Pulmonary artery endothelial cell (primary cell): ENCODE measurements at regions not wholly inside any gene's neighbourhood (a gene's known extent, or its start where the extent isn't known, plus 50 kb on each side); places are given as distances from the start of the nearest gene placed in this dataset.

Experiments
- DNase-seq: peaks from one replicate; pipeline ENCODE4 v3.0.0-alpha.2; 2011; ENCODE audit warnings: low read depth, low spot score

DNA sequence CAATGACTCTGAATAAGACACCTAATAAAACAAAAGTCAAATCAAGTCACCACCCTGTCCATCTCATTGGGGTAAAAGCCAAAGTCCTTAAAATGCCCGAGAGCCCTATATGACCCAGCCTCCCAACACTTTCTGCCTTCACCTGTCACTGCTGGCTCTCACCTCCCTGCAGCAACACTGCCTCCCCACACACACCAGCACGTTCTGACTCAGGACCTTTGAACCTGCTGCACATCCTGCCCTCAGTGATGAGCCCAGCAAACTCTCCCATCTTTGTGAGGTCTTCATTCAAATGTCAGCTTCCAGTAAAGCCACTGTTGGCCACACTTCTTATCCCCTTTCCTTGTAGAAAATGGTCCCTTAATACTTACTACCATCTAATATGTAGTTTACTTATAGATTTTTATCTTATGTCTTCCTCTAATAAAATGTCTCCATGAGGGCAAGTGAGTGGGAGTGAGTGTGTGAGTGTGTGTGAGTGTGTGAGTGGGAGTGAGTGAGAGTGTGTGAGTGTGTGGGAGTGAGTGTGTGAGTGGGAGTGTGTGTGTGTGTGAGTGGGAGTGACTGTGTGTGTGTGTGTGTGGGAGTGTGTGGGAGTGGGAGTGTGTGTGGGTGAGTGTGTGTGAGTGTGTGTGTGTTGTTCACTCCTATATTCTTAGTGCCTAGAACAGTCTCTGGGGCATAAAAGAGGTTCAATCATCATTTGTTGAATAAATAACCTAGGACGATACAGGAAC lies 504.7 kb downstream of the EIPR1 start:
- no peak for DNase-seq

DNA sequence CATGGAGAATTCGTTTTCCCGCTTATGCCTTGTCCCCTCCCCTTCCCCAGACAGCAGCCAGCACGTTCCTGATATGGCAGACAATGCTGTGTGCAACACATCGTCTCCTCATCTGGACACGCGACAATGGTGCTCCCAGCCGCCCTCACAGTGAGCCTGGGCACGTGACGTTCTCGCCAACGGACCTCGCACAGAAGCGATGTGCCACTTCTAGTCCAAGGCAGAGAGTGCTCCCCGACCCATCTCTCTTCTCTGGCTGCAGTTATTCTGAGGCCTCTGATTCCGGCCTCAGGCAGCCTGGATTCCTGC lies 505.4 kb downstream of the EIPR1 start:
- no peak for DNase-seq

DNA sequence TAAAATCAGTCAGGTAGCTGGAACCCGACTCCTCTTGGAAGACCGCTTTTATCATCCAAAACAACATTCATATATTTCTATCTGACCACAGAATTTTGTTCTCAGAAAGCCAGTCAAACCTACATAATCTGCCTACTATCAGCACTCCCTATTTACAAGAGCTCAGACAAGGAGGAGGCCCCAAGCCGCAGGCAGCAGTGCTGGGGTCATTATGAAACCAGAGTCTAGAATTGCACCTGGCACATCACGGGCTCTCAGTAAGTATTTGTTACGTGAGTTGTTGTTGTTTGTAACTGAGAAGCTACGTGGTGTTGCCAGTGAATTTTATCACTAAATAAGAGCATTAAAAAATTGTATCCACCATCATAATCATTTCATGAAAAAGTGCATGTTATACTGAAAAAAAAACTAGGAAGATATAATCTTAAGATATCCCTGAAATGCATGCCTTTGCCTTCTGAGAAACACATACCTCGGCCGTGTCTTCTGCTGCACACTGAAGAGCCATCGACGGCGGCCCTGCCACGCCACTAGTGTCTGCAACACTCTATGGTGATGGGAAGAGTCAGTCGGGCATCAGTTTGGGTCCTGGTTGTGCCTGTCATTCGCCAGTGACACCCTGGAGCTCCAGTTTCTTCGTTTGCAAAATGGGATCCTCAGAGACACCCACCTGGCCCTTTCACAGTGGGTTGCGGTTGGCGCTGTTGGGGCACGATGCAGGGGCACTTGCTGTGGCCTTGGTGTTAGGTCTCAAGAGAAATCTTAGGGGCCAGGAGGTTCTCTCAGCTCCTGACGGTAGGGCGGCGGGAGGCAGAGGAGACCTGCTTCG lies 505.9 kb downstream of the EIPR1 start:
- no peak for DNase-seq

DNA sequence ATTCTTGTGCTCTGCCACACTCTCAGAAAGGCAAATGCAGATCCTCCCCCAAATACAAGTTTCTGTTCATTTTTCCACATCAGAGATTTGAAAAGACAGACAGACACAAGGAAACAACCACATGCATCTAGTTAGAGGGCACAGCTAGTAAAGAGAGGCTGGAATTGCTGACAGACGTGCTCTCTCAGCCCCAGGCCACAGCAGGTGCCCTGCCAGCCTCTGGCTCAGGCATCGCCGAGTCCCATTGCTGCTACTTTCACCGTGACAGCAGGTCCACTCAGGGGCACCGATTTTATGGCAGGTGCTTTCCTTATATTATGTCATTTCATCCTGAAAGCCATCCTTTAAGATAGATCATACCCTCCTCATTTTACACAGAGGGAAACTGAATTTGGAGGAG lies 507.5 kb downstream of the EIPR1 start:
- no peak for DNase-seq

DNA sequence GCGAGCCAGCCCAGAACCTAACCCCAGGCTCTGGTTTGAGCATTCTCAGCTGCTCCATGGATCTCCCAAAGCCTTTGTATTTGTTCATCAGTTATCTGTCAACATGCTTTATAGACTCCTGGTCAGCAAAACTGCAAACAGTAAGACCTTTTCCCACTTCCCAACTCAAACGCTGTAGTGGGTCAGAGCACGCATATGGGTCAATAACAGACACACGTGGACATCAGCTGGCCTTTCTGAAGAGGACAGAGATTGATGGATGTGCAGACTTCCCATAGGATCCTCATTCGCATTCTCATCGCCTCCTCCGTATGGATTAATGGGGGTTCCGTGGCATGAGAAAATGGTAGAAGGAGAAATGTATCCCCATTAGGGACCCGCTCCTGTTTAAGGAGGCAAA lies 508.1 kb downstream of the EIPR1 start:
- no peak for DNase-seq

DNA sequence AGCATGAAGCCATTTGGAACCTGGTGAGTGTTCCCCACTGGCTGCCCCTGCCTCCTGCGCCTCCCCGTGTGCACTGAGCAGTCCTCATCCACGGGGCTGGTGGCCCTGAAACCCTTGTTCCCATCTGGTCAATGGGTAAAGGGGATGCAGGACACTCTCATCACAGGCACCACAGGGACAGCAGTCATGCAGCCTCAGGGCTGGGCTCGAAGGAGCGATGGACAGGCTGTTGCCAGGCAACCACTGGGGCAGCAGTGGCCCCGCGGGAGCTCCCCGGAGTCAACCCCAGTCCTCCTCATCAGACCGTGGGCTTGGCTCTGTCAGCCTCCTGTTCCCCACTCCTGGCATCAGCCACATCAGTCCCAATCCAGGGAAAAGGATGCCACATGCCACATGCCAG lies 509.5 kb downstream of the EIPR1 start:
- no peak for DNase-seq

DNA sequence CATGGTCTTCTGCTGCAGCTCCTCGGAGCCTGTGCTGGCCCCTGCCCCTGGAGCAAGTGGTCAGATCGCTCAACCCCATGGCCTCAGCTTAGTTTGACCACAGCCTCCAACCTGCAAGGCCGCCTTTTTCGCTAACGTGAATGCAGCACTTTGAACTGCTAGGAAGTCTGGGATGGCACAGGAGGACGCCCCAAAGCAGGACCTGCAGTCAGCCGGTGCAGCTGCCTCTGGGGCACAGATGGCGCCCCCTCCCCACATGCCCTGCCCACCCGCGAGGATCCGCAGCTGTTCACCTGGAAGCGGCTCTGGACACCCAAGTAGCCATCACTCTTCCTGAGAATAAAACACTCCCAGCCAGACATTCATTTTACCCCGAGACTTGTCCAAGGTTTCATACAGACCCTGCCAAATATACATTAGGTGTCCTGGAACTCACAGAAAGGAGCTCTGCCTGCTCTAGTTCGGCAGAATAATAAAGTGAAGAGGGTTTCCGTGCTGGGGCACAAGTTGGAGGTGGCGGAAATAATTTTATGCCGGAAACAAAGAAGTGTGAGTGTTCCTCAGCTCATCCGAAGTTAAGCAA lies 510.1 kb downstream of the EIPR1 start:
- DNase-seq: no peak

DNA sequence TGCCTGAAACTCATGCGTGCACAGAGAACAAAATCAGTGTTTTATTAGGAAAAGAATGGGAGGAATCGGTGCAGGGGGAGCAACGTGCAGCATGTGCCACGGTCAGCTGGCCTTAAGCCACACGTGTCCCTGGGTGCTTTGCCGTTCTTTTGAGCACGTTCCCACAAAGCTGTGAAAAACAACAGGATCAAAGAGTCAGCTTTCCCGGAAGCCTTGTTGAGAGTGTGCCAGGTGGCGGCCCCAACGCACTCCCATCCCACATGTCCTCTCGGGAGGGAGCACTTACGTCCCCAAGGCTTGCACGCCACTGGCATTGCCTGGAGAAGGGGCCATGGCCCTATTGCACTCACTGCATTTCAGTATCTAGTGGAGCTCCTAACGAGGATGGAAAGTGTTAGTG lies 511.2 kb downstream of the EIPR1 start:
- no peak for DNase-seq

DNA sequence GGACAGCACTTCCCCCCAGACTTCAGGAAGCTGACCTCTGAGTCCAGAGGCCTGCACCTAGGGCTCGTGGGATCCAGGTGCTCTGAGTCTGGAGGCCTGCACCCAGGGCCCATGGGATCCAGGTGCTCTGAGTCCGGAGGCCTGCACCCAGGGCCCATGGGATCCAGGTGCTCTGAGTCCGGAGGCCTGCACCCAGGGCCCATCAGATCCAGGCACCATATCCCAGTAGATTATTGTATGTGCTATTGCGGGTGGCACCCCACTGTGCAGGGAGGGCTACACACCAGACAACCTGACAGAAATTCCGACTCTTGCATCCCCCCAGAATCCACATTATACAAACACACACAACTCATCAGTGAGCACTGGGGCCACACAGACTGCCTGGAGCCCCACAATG lies 515.2 kb downstream of the EIPR1 start:
- DNase-seq: no peak

DNA sequence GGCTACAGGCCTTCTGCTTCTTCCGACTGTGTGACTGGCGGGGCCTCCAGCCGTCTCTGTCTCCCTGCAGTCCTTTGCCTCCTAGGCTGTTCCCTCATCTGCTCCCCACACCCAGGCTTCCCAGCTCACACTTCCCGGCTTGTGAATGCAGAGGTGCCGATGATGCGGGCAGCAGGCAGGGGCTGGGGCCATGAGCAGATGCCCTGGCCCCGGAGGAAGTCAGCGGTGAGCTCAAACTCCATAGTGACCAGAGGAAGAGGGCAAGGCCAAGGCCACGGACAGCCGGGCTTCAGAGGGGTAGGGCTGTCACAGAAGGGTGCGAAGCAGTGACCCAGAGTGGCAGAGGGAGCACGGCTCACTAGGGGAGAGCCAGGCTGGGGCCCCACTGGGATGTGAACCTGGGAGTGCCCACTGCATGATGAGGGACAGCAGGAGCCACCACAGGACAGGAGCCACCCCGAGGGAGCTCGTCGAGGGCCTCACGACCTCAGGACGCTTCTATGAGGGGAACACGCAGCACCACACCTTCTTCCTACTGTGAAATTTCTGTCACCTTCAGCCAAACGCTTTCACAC lies 515.9 kb downstream of the EIPR1 start:
- DNase-seq: no peak

DNA sequence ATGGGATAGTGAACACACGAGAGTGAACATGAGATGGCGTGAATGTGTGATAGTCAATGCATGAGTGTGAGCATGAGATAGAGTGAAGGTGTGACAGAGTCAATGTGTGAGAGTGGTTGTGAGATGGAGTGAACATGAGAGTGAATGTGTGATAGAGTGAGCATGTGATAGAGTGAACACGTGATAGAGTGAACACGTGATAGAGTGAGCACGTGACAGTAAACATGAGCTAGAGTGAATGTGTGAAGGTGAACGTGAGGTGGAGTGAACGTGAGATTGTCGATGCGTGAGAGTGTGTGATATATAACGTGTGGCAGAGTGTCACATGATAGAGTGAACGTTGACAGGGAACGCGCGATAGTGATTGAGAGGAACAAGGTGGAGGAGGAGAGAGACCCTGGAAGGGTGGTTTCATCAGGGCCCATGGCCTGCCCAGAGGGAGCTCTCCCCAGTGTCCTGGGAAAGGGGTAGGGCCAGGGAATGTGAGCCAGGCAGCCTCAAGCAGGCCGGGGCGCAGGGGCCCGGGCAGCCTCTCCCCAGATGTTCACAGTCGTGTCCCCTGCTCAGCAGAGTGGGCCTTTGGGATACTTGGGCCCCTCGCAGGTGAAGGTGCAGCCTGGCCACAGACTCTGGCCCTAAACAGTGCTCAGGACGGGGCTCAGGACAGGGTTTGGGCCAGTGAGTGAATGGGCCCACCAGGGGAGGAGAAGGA lies 516.9 kb downstream of the EIPR1 start:
- DNase-seq: no peak

DNA sequence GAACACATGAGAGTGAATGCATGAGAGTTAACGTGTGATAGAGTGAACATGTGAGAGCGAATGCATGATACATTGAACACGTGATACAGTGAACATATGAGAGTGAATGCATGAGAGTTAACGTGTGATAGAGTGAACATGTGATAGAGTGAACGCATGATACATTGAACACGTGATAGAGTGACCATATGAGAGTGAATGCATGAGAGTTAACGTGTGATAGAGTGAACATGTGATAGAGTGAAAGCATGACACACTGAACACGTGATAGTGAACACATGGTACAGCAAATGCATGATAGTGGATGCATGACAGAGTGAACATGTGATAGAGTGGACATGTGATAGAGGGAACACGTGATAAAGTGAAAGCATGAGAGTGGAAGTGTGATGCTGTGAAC lies 517.9 kb downstream of the EIPR1 start:
- no peak for DNase-seq

DNA sequence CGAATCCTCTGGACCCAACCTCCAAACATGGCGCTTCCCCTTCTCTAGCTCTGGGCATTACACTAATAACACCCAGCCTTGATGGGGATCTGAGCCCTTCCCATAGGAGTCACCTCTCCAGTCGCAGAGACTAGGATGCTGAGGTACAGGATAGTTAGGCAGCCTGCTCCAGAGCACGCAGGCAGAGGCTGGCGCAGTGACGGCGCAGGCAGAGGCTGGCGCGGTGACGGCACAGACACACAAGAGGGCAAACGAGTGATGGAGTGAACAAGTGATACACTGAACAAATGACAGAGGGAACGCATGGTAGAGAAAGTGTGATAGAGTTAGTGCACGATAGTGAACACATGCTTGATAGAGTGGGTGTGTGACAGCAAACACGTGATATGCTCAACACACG lies 518.5 kb downstream of the EIPR1 start:
- no peak for DNase-seq

DNA sequence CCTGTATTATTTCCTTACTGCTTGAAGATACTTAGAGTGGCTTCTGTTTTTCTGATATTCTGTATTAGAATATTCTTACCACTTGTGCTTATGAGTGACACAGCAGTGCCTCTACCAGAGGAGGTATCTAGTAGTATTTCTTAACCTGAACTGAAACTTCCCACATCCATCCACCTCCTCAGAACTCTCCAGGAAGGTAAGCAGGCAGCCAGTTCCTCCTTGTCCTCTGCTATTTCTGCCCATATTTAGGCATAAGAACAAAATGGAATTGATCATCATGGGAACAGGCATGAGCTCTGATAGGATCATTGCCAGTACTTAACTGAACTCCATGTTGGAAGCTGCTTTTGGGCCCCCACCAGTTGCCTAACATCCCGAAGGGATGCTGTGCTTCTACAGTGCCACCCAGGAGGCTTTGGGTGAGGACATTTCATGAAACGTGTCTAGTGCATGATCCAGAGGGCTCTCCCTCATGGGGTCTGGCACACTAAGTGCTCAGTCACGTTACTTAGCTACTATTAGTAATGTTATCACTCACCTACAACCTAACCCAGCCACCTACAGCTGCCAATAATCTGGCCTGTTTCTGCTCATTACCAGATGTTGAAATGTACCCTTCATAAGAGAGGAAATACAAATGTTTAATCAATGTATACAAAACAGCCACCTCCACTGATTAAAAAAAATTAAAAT lies 520.7 kb downstream of the EIPR1 start:
- no peak for DNase-seq

DNA sequence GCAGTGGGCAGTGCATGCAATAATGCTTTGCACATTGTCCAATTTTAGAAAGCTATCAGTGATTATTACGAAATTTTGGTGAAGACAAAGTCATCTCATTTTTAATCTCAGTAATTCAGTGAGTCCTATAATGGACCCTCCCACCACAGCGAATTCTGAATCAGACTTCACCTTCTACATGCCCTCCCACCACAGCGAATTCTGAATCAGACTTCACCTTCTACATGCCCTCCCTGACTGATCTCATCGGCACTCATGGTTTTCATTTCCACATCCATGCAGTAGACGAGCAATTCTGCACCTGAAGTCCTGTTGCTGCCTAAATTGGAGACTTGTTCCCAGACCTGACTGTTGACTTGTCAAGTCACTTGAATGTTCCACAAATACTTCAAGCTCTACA lies 522.3 kb downstream of the EIPR1 start:
- no peak for DNase-seq

DNA sequence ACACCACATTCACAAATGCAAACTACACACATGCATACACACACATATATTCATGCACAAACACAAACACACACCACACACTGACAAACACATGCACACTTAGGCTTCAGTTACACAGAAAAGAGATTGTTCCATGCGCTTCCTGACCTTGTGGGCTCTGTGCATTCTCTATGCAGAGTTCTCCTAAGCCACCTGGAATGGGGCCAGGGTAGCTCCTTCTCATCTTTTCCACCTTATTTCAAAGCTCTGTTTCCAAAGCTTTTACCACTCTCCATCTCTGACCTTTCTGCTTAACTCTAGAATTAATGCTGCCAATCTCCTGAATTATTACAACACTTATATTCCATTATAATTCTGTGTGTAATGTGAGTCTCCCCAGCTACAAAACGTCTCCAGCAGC lies 522.3 kb upstream of the MYT1L start:
- DNase-seq: no peak

DNA sequence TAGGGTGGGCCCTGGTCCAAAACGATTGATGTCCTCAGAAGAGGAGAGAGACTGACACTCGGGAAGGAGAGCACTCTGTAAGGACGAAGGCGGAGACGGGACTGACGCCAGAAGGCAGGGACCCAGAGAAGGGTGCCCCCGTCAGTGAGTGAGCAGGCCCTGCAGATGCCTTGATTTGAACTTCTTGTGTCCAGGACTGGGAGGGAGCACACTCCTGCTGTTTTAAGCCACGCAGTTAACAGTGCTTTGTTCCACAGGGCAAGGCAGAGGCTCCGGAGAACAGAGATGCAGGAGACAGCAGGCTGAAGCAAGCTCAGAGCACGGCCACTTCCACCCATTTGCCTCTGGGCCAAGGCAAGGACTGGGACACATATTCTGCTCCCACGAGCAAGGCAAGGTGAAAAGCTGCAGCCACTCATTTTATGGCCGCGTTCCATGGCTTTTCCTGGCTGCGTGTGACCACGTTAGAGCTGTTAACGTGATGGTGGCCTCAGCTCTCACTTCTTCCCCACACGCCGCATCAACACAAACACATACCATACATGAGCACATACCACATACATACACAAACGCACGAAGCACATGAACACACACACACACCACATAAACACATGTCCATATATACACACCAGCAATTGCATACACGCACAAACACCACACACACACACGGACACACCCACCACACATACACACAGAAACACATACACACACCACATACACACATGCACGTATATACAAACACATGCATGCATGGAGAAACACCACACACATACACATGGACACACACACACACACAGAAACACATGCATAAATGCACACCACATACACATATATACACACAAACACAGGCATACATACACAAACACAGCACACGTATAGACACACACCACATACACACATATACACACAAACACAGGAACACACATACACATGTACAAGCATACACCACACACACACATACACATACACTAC lies 521.0 kb upstream of the MYT1L start:
- no peak for DNase-seq

DNA sequence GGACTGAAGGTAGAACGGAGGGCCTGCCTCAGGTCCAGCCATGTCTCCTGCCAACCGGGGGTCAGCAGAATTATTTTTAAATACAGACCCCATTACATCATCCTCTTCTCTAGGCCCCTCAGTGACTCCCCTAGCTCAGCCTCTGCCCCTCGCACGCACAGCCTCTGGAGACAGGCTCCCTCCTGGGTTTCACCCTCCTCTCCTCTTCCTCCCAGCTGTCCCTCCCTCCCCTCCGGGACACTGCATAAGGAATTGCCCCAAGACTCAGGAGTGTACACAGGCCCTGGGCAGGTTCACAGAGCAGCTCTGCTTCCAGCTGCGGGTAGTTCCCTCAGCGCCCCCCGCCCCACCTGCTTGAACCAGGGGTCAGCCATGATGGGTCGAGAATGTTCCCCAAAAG lies 520.2 kb upstream of the MYT1L start:
- DNase-seq: no peak

DNA sequence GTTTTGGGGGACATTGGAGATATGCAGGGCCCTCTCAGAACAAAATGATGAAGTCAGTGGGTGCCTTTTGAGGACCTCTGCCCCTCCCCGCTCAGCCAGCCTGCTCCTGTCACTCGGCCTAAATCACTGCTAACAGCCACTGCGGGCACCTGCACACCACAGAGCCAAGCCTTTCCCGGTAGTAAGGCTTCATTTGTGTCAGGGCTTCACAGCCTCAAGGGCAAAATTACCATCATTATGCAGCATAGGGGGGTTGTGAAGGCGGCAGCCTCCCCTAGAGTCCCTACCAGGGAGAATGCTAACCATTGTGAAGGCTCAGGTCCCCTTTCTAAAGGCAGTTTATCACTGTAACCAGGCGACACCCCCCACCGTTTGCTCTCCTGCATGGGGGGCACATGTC lies 519.8 kb upstream of the MYT1L start:
- DNase-seq: no peak

DNA sequence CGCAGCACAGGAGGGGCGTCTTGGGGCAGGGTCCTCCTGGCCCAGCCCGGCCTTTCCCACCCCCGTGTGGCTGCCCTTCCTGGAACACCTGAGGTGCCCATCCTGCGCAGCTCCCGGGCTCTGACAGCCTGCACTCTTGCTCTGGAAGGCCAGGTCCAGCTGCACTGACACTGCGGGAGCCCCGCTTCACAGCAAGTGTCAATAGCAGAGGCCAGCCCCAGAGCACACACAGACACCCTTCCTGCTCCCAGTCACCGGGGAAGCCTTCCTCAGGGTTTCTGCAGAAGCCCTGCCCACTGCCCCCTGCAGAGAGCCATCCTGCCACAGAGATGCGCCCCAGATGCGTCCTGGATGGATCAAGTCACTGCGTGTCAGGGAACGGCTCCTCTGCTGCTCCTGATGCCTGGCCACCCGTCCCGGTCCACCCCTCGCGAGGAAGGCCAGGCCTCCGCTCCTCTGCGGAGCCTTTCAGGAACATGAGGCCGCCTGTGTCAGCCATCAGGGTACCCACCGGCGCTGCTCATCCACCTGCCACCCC lies 519.2 kb upstream of the MYT1L start:
- no peak for DNase-seq
